HT1080 (cell line): ENCODE measurements at regions not wholly inside any gene's neighbourhood (a gene's known extent, or its start where the extent isn't known, plus 50 kb on each side); places are given as distances from the start of the nearest gene placed in this dataset.

Experiments
- DNase-seq: peaks from one replicate; pipeline ENCODE4 v3.0.0-alpha.2; 2015; ENCODE audit warnings: low read depth

GRCh38 chr1:106224426-106224825 lies 832.0 kb upstream of the PRMT6 start:
- DNase-seq, result peak; percentile 14

GRCh38 chr1:106225403-106225802 lies 831.1 kb upstream of the PRMT6 start:
- DNase-seq, result no peak

GRCh38 chr1:106226550-106226949 lies 829.9 kb upstream of the PRMT6 start:
- no peak for DNase-seq

GRCh38 chr1:106232128-106232527 lies 824.3 kb upstream of the PRMT6 start:
- DNase-seq, result no peak

- DNase-seq, result no peak
Observed at GRCh38 chr1:106233511-106233910, 823.0 kb upstream of the PRMT6 start.

GRCh38 chr1:106249365-106249764 lies 807.1 kb upstream of the PRMT6 start:
- no peak for DNase-seq

- no peak for DNase-seq
Observed at GRCh38 chr1:106249810-106250209, 806.7 kb upstream of the PRMT6 start.

- no peak for DNase-seq
Observed at GRCh38 chr1:106254748-106255147, 801.7 kb upstream of the PRMT6 start.

- DNase-seq, result peak; percentile 51
Observed at GRCh38 chr1:106266786-106267185, 789.7 kb upstream of the PRMT6 start.

- DNase-seq, result peak; percentile 12
Observed at GRCh38 chr1:106268070-106268469, 788.4 kb upstream of the PRMT6 start.

- DNase-seq, result no peak
Observed at GRCh38 chr1:106276871-106277270, 779.6 kb upstream of the PRMT6 start.

GRCh38 chr1:106277786-106278185 lies 778.7 kb upstream of the PRMT6 start:
- DNase-seq, result no peak

- DNase-seq, result no peak
Observed at GRCh38 chr1:106278716-106279115, 777.8 kb upstream of the PRMT6 start.

GRCh38 chr1:106289265-106289928 lies 767.1 kb upstream of the PRMT6 start:
- DNase-seq, result no peak

- DNase-seq, result no peak
Observed at GRCh38 chr1:106290805-106291501, 765.5 kb upstream of the PRMT6 start.

GRCh38 chr1:106292130-106292529 lies 764.3 kb upstream of the PRMT6 start:
- DNase-seq, result no peak

- no peak for DNase-seq
Observed at GRCh38 chr1:106296431-106296830, 760.0 kb upstream of the PRMT6 start.

GRCh38 chr1:106304106-106304505 lies 752.4 kb upstream of the PRMT6 start:
- DNase-seq, result no peak

- DNase-seq, result no peak
Observed at GRCh38 chr1:106319612-106320011, 736.9 kb upstream of the PRMT6 start.

GRCh38 chr1:106325600-106325999 lies 730.9 kb upstream of the PRMT6 start:
- no peak for DNase-seq

GRCh38 chr1:106344494-106344893 lies 712.0 kb upstream of the PRMT6 start:
- no peak for DNase-seq

GRCh38 chr1:106360252-106360651 lies 696.2 kb upstream of the PRMT6 start:
- DNase-seq, result no peak

GRCh38 chr1:106366627-106367319 lies 689.7 kb upstream of the PRMT6 start:
- no peak for DNase-seq
